Keratinocyte (primary cell): ENCODE measurements at regions not wholly inside any gene's neighbourhood (a gene's known extent, or its start where the extent isn't known, plus 50 kb on each side); places are given as distances from the start of the nearest gene placed in this dataset.

Experiments
- DNase-seq: peaks from one replicate; pipeline ENCODE4 v3.0.0-alpha.2; 2011; ENCODE audit warnings: low read depth, missing footprints, low spot score
- FAIRE-seq: peaks from 2 replicates; lab custom pipeline; 2011; peaks lifted over from hg19 to GRCh38; lab: Jason Lieb, UNC
- H2AFZ ChIP-seq: 2 replicates; pipeline ENCODE4 v1.6.0; 2012; ENCODE audit warnings: low read length, control low read depth, inconsistent platforms; ENCODE audit not compliant: control insufficient read depth
- H3K27ac ChIP-seq: 2 replicates; pipeline ENCODE4 v1.5.1; 2011; ENCODE audit warnings: low read length; ENCODE audit not compliant: control insufficient read depth, insufficient read depth
- H3K27me3 ChIP-seq: 3 replicates; pipeline ENCODE4 v1.6.0; 2011; ENCODE audit warnings: low read length; ENCODE audit not compliant: control insufficient read depth, insufficient read depth; ENCODE audit errors: extremely low read depth
- H3K36me3 ChIP-seq, 2 experiments: 2 replicates in 1 of 2; 3 replicates in 1 of 2; pipeline ENCODE4 v1.5.1; 2011; ENCODE audit warnings: low read length in 2 of 2, mild to moderate bottlenecking in 1 of 2; ENCODE audit not compliant: control insufficient read depth in 2 of 2, insufficient read depth in 2 of 2; ENCODE audit errors: extremely low read depth in 1 of 2
- H3K4me1 ChIP-seq: 3 replicates; pipeline ENCODE4 v1.5.1; 2011; ENCODE audit warnings: low read length; ENCODE audit not compliant: control insufficient read depth, insufficient read depth; ENCODE audit errors: extremely low read depth
- H3K4me2 ChIP-seq: 3 replicates; pipeline ENCODE4 v1.6.0; 2011; ENCODE audit warnings: low read depth, low read length; ENCODE audit not compliant: control insufficient read depth, insufficient read depth; ENCODE audit errors: extremely low read depth
- H3K4me3 ChIP-seq, 3 experiments: fragments of 200-600 bp in 1 of 3; sonication (generic) in 1 of 3; 2 replicates in 2 of 3; 3 replicates in 1 of 3; pipeline ENCODE4 v1.5.1; 2011 to 2016; ENCODE audit warnings: low read length in 3 of 3, mild to moderate bottlenecking in 3 of 3, control low read depth in 2 of 3, inconsistent platforms in 1 of 3, low read depth in 1 of 3, mixed read lengths in 1 of 3, mixed run types in 1 of 3, moderate library complexity in 1 of 3; ENCODE audit not compliant: control insufficient read depth in 2 of 3, insufficient read depth in 2 of 3; ENCODE audit errors: extremely low read depth in 1 of 3
- H3K79me2 ChIP-seq: 2 replicates; pipeline ENCODE4 v1.6.0; 2012; ENCODE audit warnings: low read length; ENCODE audit not compliant: control insufficient read depth, insufficient read depth
- H3K9ac ChIP-seq: 3 replicates; pipeline ENCODE4 v1.6.0; 2011; ENCODE audit warnings: low read length; ENCODE audit not compliant: control insufficient read depth, insufficient read depth; ENCODE audit errors: extremely low read depth
- H3K9me1 ChIP-seq: 3 replicates; pipeline ENCODE4 v1.6.0; 2011; ENCODE audit warnings: low read length; ENCODE audit not compliant: control insufficient read depth, insufficient read depth; ENCODE audit errors: extremely low read depth
- H3K9me3 ChIP-seq: 2 replicates; pipeline ENCODE4 v1.5.1; 2012; ENCODE audit warnings: low read depth, low read length; ENCODE audit not compliant: control insufficient read depth
- H4K20me1 ChIP-seq: 3 replicates; pipeline ENCODE4 v1.6.0; 2011; ENCODE audit warnings: low read length; ENCODE audit not compliant: control insufficient read depth, insufficient read depth; ENCODE audit errors: extremely low read depth
- CTCF ChIP-seq, 3 experiments: IDR thresholded peaks in 1 of 3; conservative IDR thresholded peaks in 1 of 3; optimal IDR thresholded peaks in 1 of 3; 2 replicates in 2 of 3; 3 replicates in 1 of 3; pipeline versions ENCODE3 to v1.5.1; 2011; ENCODE audit warnings: low read length in 3 of 3, mild to moderate bottlenecking in 3 of 3, moderate library complexity in 2 of 3, control low read depth in 1 of 3, inconsistent platforms in 1 of 3; ENCODE audit not compliant: insufficient read depth in 2 of 3; ENCODE audit errors: extremely low read depth in 1 of 3
- EZH2 ChIP-seq: IDR thresholded peaks from one replicate; pipeline ENCODE4 v1.6.1; 2012; ENCODE audit warnings: inconsistent platforms, mild to moderate bottlenecking, low read length, moderate library complexity
- dilution Hi-C: fragments of 300-500 bp; cut with MboI; formaldehyde crosslinking; loops from one replicate; pipeline ENCODE4 v1.7.0; 2020; ENCODE audit warnings: low sequenced_read_pairs; ENCODE audit not compliant: extremely low pct_ligation_motif_present

DNA sequence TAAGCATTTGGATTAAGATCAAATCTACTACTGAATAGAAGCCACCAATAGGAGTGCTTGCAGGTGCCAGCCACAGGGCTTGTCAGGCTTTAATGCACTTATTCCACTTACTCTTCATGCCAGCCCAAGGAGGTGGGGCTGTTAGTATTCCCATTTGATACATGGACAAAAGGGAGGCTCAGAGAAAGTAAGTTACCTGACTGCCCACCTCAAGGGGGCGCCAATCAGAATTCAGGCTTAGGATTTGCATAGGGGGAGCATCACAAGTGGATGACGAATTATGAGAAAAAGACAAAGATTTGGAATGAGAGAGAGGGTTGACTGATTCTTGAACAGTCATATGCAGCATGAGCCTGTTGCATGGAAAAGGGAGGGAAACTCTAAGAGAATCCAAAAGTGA is 188.4 kb upstream of the TSHZ2 start:
- Histone ChIP-seq H3K27me3 (no peaks in the 10 kb centered on the region), H3K9me3 (no peaks in the 10 kb centered on the region), H2AFZ (no peak overlapping the region), H3K4me3 (no peak overlapping the region), H3K9ac (no peak overlapping the region), H3K9me1 (no peaks in the 10 kb centered on the region), H3K4me1 (no peaks in the 10 kb centered on the region), H3K27ac (no peak overlapping the region), H4K20me1 (no peaks in the 10 kb centered on the region), H3K4me2 (no peak overlapping the region), H3K36me3 (no peaks in the 10 kb centered on the region), H3K79me2 (no peaks in the 10 kb centered on the region)
- no peak for FAIRE-seq
- TF ChIP-seq EZH2 (no peak), CTCF (optimal IDR thresholded peaks at IDR 0.05 in 1 of 3, IDR thresholded peaks at IDR 0.05 in 1 of 3, conservative IDR thresholded peaks at IDR 0.05 in 1 of 3; ENCODE audit: extremely low read depth in 1 of 3, insufficient read depth in 2 of 3, low read length in 3 of 3) (peak; percentile 20 to 41 (median 23))
- dilution Hi-C loops, result no loop called here
- no peak for DNase-seq

- Histone ChIP-seq H3K4me1 (no peaks in the 10 kb centered on the region), H3K27ac (no peak overlapping the region), H3K79me2 (no peaks in the 10 kb centered on the region), H3K4me3 (no peak overlapping the region), H2AFZ (no peak overlapping the region), H3K36me3 (no peaks in the 10 kb centered on the region), H3K9me1 (no peaks in the 10 kb centered on the region), H3K4me2 (no peak overlapping the region), H4K20me1 (no peaks in the 10 kb centered on the region), H3K9me3 (no peaks in the 10 kb centered on the region), H3K9ac (no peak overlapping the region), H3K27me3 (no peaks in the 10 kb centered on the region)
- FAIRE-seq (no peak), DNase-seq (no peak)
- dilution Hi-C loops, result no loop called here
- TF ChIP-seq CTCF (optimal IDR thresholded peaks at IDR 0.05 in 1 of 3, IDR thresholded peaks at IDR 0.05 in 1 of 3, conservative IDR thresholded peaks at IDR 0.05 in 1 of 3; ENCODE audit: extremely low read depth in 1 of 3, insufficient read depth in 2 of 3, low read length in 3 of 3) (no peak), EZH2 (no peak)
Observed at GRCh38 chr20:52780462-52780861, 191.7 kb upstream of the TSHZ2 start.
